ENCODE measurements at regions not wholly inside any gene's neighbourhood (a gene's known extent, or its start where the extent isn't known, plus 50 kb on each side); places are given as distances from the start of the nearest gene placed in this dataset.
"Not testable (repeated sequence)": the region's sequence is repeated elsewhere in the genome, so short reads cannot be mapped to it uniquely, and the experiment has no call there.

- Histone ChIP-seq H3K4me3 (ENCODE audit: low read depth, low read length) (no peak overlapping the region), H3K27ac (ENCODE audit: low read depth, low read length) (no peak overlapping the region), H3K9ac (ENCODE audit: low read depth, low read length) (no peak overlapping the region), H3K9me3 (ENCODE audit: control insufficient read depth, insufficient read depth, low read length) (no peaks in the 10 kb centered on the region), H3K27me3 (ENCODE audit: control insufficient read depth, insufficient read depth, low read length) (no peaks in the 10 kb centered on the region), H3K36me3 (ENCODE audit: control insufficient read depth, insufficient read depth, low read length) (no peaks in the 10 kb centered on the region), H3K4me1 (ENCODE audit: control insufficient read depth, insufficient read depth, low read length) (no peaks in the 10 kb centered on the region)
These were observed 111.1 kb downstream of the TLR4 start for GRCh38 chr9:117815315-117815714.

- Histone ChIP-seq H3K4me3 (ENCODE audit: low read depth, low read length) (no peak overlapping the region), H3K27ac (ENCODE audit: low read depth, low read length) (no peak overlapping the region), H3K27me3 (ENCODE audit: control insufficient read depth, insufficient read depth, low read length) (no peaks in the 10 kb centered on the region), H3K4me1 (ENCODE audit: control insufficient read depth, insufficient read depth, low read length) (no peaks in the 10 kb centered on the region), H3K36me3 (ENCODE audit: control insufficient read depth, insufficient read depth, low read length) (no peaks in the 10 kb centered on the region), H3K9ac (ENCODE audit: low read depth, low read length) (no peak overlapping the region), H3K9me3 (ENCODE audit: control insufficient read depth, insufficient read depth, low read length) (no peaks in the 10 kb centered on the region)
These were observed 111.7 kb downstream of the TLR4 start for GRCh38 chr9:117815948-117816347.

DNA sequence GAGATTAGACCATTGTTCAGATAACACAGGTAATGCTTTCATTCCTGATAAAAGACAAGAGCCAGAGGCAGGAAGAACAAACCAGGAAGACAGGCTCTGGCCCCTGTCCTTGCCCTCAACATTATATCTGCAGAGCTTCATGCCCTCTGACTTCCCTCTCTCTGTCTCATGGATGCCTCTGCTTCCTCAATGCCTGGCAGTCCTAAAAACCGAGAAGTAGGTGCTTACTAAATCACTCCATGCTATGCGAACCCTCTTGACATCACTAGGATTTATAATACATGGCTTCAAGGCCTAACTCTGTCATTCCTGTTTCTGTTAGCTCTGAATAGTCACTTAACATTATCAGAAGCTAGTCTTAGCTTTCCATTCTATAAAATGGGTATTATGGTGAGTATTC, 117.8 kb downstream of the TLR4 start:
- Histone ChIP-seq H3K4me1 (ENCODE audit: control insufficient read depth, insufficient read depth, low read length) (no peaks in the 10 kb centered on the region), H3K9me3 (ENCODE audit: control insufficient read depth, insufficient read depth, low read length) (no peaks in the 10 kb centered on the region), H3K27ac (ENCODE audit: low read depth, low read length) (no peak overlapping the region), H3K27me3 (ENCODE audit: control insufficient read depth, insufficient read depth, low read length) (no peaks in the 10 kb centered on the region), H3K36me3 (ENCODE audit: control insufficient read depth, insufficient read depth, low read length) (no peaks in the 10 kb centered on the region), H3K9ac (ENCODE audit: low read depth, low read length) (no peak overlapping the region), H3K4me3 (ENCODE audit: low read depth, low read length) (no peak overlapping the region)

GRCh38 chr9:117823576-117823975, 119.4 kb downstream of the TLR4 start:
- Histone ChIP-seq H3K4me1 (ENCODE audit: control insufficient read depth, insufficient read depth, low read length) (no peaks in the 10 kb centered on the region; the same call in 1 of the 2 replicates), H3K9me3 (ENCODE audit: control insufficient read depth, insufficient read depth, low read length) (no peaks in the 10 kb centered on the region), H3K4me3 (ENCODE audit: low read depth, low read length) (no peak overlapping the region), H3K27me3 (ENCODE audit: control insufficient read depth, insufficient read depth, low read length) (no peaks in the 10 kb centered on the region), H3K9ac (ENCODE audit: low read depth, low read length) (no peak overlapping the region), H3K27ac (ENCODE audit: low read depth, low read length) (no peak overlapping the region), H3K36me3 (ENCODE audit: control insufficient read depth, insufficient read depth, low read length) (no peaks in the 10 kb centered on the region)

GRCh38 chr9:117825609-117826347, 121.6 kb downstream of the TLR4 start:
- H3K4me3 ChIP-seq (ENCODE audit: low read depth, low read length), result no peak overlapping the region
- no peaks in the 10 kb centered on the region for H3K36me3 ChIP-seq (ENCODE audit: control insufficient read depth, insufficient read depth, low read length)
- no peak overlapping the region for H3K27ac ChIP-seq (ENCODE audit: low read depth, low read length)
- H3K4me1 ChIP-seq (ENCODE audit: control insufficient read depth, insufficient read depth, low read length), result no peaks in the 10 kb centered on the region; the same call in 1 of the 2 replicates
- no peak overlapping the region for H3K9ac ChIP-seq (ENCODE audit: low read depth, low read length)
- H3K9me3 ChIP-seq (ENCODE audit: control insufficient read depth, insufficient read depth, low read length), result no peaks in the 10 kb centered on the region
- H3K27me3 ChIP-seq (ENCODE audit: control insufficient read depth, insufficient read depth, low read length), result no peaks in the 10 kb centered on the region

GRCh38 chr9:117826837-117827236, 122.6 kb downstream of the TLR4 start:
- Histone ChIP-seq H3K4me1 (ENCODE audit: control insufficient read depth, insufficient read depth, low read length) (no peaks in the 10 kb centered on the region; the same call in 1 of the 2 replicates), H3K4me3 (ENCODE audit: low read depth, low read length) (no peak overlapping the region), H3K9ac (ENCODE audit: low read depth, low read length) (no peak overlapping the region), H3K36me3 (ENCODE audit: control insufficient read depth, insufficient read depth, low read length) (no peaks in the 10 kb centered on the region), H3K27me3 (ENCODE audit: control insufficient read depth, insufficient read depth, low read length) (no peaks in the 10 kb centered on the region), H3K9me3 (ENCODE audit: control insufficient read depth, insufficient read depth, low read length) (no peaks in the 10 kb centered on the region), H3K27ac (ENCODE audit: low read depth, low read length) (no peak overlapping the region)

GRCh38 chr9:117827456-117827855, 123.3 kb downstream of the TLR4 start:
- Histone ChIP-seq H3K27me3 (ENCODE audit: control insufficient read depth, insufficient read depth, low read length) (no peaks in the 10 kb centered on the region), H3K9me3 (ENCODE audit: control insufficient read depth, insufficient read depth, low read length) (no peaks in the 10 kb centered on the region), H3K27ac (ENCODE audit: low read depth, low read length) (no peak overlapping the region)

GRCh38 chr9:117828466-117828865, 124.3 kb downstream of the TLR4 start:
- no peak overlapping the region for H3K9ac ChIP-seq (ENCODE audit: low read depth, low read length)
- H3K27ac ChIP-seq (ENCODE audit: low read depth, low read length), result no peak overlapping the region
- H3K36me3 ChIP-seq (ENCODE audit: control insufficient read depth, insufficient read depth, low read length), result no peaks in the 10 kb centered on the region
- H3K27me3 ChIP-seq (ENCODE audit: control insufficient read depth, insufficient read depth, low read length), result no peaks in the 10 kb centered on the region
- no peaks in the 10 kb centered on the region for H3K9me3 ChIP-seq (ENCODE audit: control insufficient read depth, insufficient read depth, low read length)
- H3K4me3 ChIP-seq (ENCODE audit: low read depth, low read length), result no peak overlapping the region
- H3K4me1 ChIP-seq (ENCODE audit: control insufficient read depth, insufficient read depth, low read length), result no peaks in the 10 kb centered on the region; the same call in 1 of the 2 replicates

More at GRCh38 chr9:117827456-117827855, 123.3 kb downstream of the TLR4 start:
- Histone ChIP-seq H3K9ac (ENCODE audit: low read depth, low read length) (no peak overlapping the region), H3K36me3 (ENCODE audit: control insufficient read depth, insufficient read depth, low read length) (no peaks in the 10 kb centered on the region), H3K4me3 (ENCODE audit: low read depth, low read length) (no peak overlapping the region), H3K4me1 (ENCODE audit: control insufficient read depth, insufficient read depth, low read length) (no peaks in the 10 kb centered on the region; the same call in 1 of the 2 replicates)

- Histone ChIP-seq H3K9me3 (ENCODE audit: control insufficient read depth, insufficient read depth, low read length) (no peaks in the 10 kb centered on the region), H3K4me3 (ENCODE audit: low read depth, low read length) (no peak overlapping the region), H3K9ac (ENCODE audit: low read depth, low read length) (no peak overlapping the region), H3K27me3 (ENCODE audit: control insufficient read depth, insufficient read depth, low read length) (no peaks in the 10 kb centered on the region), H3K27ac (ENCODE audit: low read depth, low read length) (no peak overlapping the region), H3K4me1 (ENCODE audit: control insufficient read depth, insufficient read depth, low read length) (no peaks in the 10 kb centered on the region), H3K36me3 (ENCODE audit: control insufficient read depth, insufficient read depth, low read length) (no peaks in the 10 kb centered on the region)
These were observed 131.6 kb downstream of the TLR4 start for GRCh38 chr9:117835798-117836197.

- Histone ChIP-seq H3K36me3 (ENCODE audit: control insufficient read depth, insufficient read depth, low read length) (no peaks in the 10 kb centered on the region), H3K27ac (ENCODE audit: low read depth, low read length) (no peak overlapping the region), H3K4me3 (ENCODE audit: low read depth, low read length) (no peak overlapping the region), H3K9me3 (ENCODE audit: control insufficient read depth, insufficient read depth, low read length) (no peaks in the 10 kb centered on the region), H3K9ac (ENCODE audit: low read depth, low read length) (no peak overlapping the region), H3K4me1 (ENCODE audit: control insufficient read depth, insufficient read depth, low read length) (no peaks in the 10 kb centered on the region), H3K27me3 (ENCODE audit: control insufficient read depth, insufficient read depth, low read length) (no peaks in the 10 kb centered on the region)
These were observed 135.7 kb downstream of the TLR4 start for GRCh38 chr9:117839862-117840261.

- not testable (repeated sequence) for H3K4me1 ChIP-seq (ENCODE audit: control insufficient read depth, insufficient read depth, low read length); H3K27me3 ChIP-seq (ENCODE audit: control insufficient read depth, insufficient read depth, low read length); H3K9me3 ChIP-seq (ENCODE audit: control insufficient read depth, insufficient read depth, low read length); H3K9ac ChIP-seq (ENCODE audit: low read depth, low read length); H3K4me3 ChIP-seq (ENCODE audit: low read depth, low read length); H3K36me3 ChIP-seq (ENCODE audit: control insufficient read depth, insufficient read depth, low read length); H3K27ac ChIP-seq (ENCODE audit: low read depth, low read length)
These were observed 147.7 kb downstream of the TLR4 start for GRCh38 chr9:117851836-117852461.
